LNCaP clone FGC (cell line): ENCODE measurements at regions not wholly inside any gene's neighbourhood (a gene's known extent, or its start where the extent isn't known, plus 50 kb on each side); places are given as distances from the start of the nearest gene placed in this dataset.
"Not testable (repeated sequence)": the region's sequence is repeated elsewhere in the genome, so short reads cannot be mapped to it uniquely, and the experiment has no call there.

ENCODE experiments used
- DNase-seq: peaks from one replicate; pipeline ENCODE4 v3.0.0-alpha.2; 2011; ENCODE audit warnings: low read depth
- H3K4me3 ChIP-seq: 2 replicates; pipeline ENCODE4 v1.5.1; 2011; ENCODE audit warnings: mild to moderate bottlenecking, low read depth, low read length, control low read depth
- CTCF ChIP-seq: IDR thresholded peaks from 2 replicates; pipeline ENCODE4 v1.5.1; 2012; ENCODE audit warnings: mild to moderate bottlenecking; ENCODE audit not compliant: control insufficient read depth, insufficient read depth; ENCODE audit errors: extremely low read depth

DNA sequence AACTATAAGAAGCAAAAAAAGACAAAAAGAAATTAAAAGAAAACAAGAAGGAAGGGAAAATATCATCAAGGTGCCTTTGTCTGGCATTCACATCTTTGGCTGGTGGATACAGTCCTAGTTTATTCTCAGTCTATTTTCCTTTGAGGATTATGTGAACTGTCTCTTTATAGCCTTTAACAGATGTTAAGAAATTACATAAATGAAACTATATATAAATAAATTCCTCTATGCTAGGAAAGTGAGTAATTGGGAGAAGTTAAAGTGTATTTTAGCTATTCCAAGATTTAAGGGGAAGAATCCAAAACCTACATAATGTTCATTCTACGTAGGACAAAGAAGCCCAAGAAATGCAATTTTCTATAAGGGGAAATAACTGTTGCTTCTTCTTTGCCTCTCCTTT, 316.3 kb downstream of the ADAMTS20 start:
- DNase-seq: no peak
- H3K4me3 ChIP-seq: no peak overlapping the region
- no peak for TF ChIP-seq CTCF

DNA sequence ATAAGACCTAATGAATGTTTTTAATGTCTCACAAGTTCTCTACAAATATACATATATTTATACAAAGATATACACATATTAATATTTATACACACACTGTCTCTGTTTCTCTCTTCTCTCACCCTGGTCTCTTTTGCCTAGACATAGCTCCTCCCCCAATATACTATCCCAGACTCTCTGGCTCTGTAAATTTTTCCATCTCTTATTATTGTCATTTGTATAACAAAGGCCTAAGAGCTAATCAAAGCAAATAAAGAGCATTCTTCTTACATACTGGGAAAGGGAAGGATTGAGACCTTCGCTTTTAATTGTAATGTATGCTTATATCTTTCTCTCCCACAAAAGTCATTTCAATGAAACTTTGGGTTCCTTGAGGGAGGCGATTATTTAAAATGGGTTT, 318.1 kb downstream of the ADAMTS20 start:
- DNase-seq: no peak
- H3K4me3 ChIP-seq: no peak overlapping the region
- no peak for TF ChIP-seq CTCF

DNA sequence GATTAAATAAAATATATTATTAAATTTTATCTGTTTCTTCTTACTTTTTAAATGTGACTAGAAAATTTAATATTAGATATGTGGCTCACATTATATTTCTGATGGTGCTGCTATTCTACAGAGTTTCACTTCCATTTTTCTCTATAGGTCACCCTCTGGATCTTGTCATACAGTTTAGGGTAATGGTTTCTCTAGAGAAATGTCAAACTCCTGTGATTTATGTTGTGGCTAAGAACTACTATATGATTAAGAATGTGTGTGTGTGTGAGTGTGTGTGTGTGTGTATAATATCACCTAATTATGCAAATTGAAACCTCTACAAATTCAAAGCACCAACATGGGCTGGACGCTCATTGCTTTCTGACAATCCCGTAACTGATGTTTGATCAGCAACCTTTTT, 325.9 kb downstream of the ADAMTS20 start:
- no peak overlapping the region for H3K4me3 ChIP-seq
- no peak for DNase-seq
- TF ChIP-seq CTCF: no peak

DNA sequence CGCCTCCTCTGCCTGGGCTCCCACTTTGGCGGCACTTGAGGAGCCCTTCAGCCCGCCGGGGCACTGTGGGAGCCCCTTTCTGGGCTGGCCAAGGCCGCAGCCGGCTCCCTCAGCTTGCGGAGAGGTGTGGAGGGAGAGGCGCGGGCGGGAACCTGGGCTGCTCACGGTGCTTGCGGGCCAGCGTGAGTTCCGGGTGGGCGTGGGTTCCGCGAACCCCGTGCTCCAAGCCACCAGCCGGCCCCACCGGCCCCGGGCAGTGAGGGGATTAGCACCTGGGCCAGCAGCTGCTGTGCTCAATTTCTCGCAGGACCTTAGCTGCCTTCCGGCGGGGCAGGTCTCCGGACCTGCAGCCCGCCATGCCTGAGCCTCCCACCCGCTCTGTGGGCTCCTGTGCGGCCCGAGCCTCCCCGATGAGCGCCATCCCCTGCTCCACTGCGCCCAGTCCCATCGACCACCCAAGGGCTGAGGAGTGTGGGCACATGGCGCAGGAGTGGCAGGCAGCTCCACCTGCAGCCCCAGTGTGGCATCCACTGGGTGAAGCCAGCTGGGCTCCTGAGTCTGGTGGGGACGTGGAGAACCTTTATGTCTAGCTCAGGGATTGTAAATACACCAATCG, 327.7 kb downstream of the ADAMTS20 start:
- DNase-seq, H3K4me3 ChIP-seq: not testable (repeated sequence)

DNA sequence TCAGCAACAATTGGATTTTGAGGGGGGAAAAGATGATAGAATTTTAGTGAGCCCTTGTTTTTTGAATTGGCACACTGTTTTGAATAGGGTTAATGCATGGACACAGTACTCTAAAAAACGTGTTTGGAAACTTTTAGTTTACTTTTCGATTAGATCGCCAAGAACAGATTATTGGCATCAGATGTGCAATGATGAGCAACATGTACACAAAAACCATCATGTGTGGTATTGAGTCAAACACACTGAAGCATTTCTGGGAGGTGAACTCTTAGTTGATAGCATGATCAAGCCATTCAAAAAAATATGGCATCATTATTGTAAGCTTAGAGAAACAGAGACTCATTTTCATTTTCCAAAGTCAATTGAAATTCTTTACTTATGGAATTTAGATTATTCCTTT, 329.2 kb downstream of the ADAMTS20 start:
- DNase-seq: no peak
- no peak for TF ChIP-seq CTCF
- H3K4me3 ChIP-seq: no peak overlapping the region

- TF ChIP-seq CTCF: no peak
- no peak for DNase-seq
These were observed 330.8 kb downstream of the ADAMTS20 start for GRCh38 chr12:43221216-43221615.

DNA sequence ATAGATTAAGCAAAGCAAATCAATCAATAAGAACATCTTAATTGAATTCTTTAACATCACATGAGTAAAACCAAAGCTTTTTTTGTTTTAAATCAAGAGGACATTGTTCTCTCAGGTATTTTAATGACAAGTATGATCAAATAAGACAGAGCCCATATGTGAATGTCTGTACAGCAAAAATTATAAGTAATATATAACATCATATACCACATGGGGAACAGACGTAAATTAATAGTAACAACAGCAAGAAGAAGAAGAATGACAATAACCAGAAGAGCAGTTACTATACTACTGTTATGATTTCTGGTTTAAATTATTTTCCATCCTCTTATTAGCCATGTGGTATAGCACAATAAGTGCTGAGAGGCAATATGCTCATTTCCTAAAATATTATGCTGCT, 335.5 kb downstream of the ADAMTS20 start:
- no peak for TF ChIP-seq CTCF
- no peak overlapping the region for H3K4me3 ChIP-seq
- DNase-seq: no peak

More at GRCh38 chr12:43221216-43221615, 330.8 kb downstream of the ADAMTS20 start:
- no peak overlapping the region for H3K4me3 ChIP-seq
